Right lobe of liver (tissue), 6 donors: ENCODE measurements at regions not wholly inside any gene's neighbourhood (a gene's known extent, or its start where the extent isn't known, plus 50 kb on each side); places are given as distances from the start of the nearest gene placed in this dataset.
"Not testable (repeated sequence)": the region's sequence is repeated elsewhere in the genome, so short reads cannot be mapped to it uniquely, and the experiment has no call there.

Experiments used
- ATAC-seq, 4 donors: fragments of 200-7000 bp; cut with Tn5 transposase; one replicate each; pipeline ENCODE4 v1.9.1; 2020; ENCODE audit warnings: mild to moderate bottlenecking in 4 of 4, moderate library complexity in 4 of 4
- DNase-seq, 3 donors: peaks; one replicate each; pipeline ENCODE4 v3.0.0-alpha.2; 2020
- H3K27ac ChIP-seq, 3 donors: fragments of 200-600 bp; one replicate each; pipeline ENCODE4 v1.8.0; 2022
- H3K27me3 ChIP-seq, 2 donors: fragments of 200-600 bp; one replicate each; pipeline ENCODE4 v1.8.0; 2022
- H3K36me3 ChIP-seq, 4 donors: fragments of 200-600 bp; sonication (generic) in 1 of 4; one replicate each; pipeline versions ENCODE4 v1.5.1 to v1.8.0; 2017 to 2022; ENCODE audit warnings: control low read depth in 1 of 4
- H3K4me1 ChIP-seq, 4 donors: fragments of 200-600 bp; sonication (generic) in 1 of 4; one replicate each; pipeline versions ENCODE4 v1.5.1 to v1.8.0; 2017 to 2022; ENCODE audit warnings: control low read depth in 1 of 4
- H3K4me3 ChIP-seq, 3 donors: fragments of 200-600 bp; one replicate each; pipeline ENCODE4 v1.8.0; 2022
- H3K9me3 ChIP-seq, 4 donors: fragments of 200-600 bp; sonication (generic) in 1 of 4; one replicate each; pipeline versions ENCODE4 v1.5.1 to v1.8.0; 2017 to 2022; ENCODE audit warnings: control low read depth in 1 of 4
- POLR2A ChIP-seq: fragments of 450-650 bp; IDR thresholded peaks from one replicate; pipeline ENCODE4 v1.6.1; 2017; ENCODE audit warnings: antibody characterized with exemption, mild to moderate bottlenecking
- WGBS: methylation state at CpG from one replicate; pipeline ENCODE4 v1.1.6; 2018; ENCODE audit warnings: low coverage, low lambda C conversion rate; ENCODE audit not compliant: insufficient coverage; ENCODE audit errors: missing lambda C conversion rate; 5-methylcytosine and 5-hydroxymethylcytosine counted together
- intact Hi-C, 2 donors: fragments of 100-400 bp; cut with DNase I; formaldehyde crosslinking; loops; one replicate each; pipeline versions ENCODE4 v1.11.2 to v1.14.1; 2022
- TF ChIP-seq, protein P1 (sequence below), 4 donors: fragments of 200-600 bp in 3 of 4; fragments of 450-650 bp in 1 of 4; IDR thresholded peaks; one replicate each; pipeline versions ENCODE4 v1.5.1 to v1.8.0; 2016 to 2022; ENCODE audit warnings: antibody characterized with exemption in 4 of 4, mild to moderate bottlenecking in 2 of 4
- donor health status: DM: no; HTN: yes; CAD: no.
- donor health status: DM: no; HTN: no; CAD: no.
- donor health status: DM: no; HTN: no; CAD: no.
- donor health status: DM: no; HTN: yes; CAD: no.
- donor health status: DM: no; HTN: yes; CAD: no.

DNA sequence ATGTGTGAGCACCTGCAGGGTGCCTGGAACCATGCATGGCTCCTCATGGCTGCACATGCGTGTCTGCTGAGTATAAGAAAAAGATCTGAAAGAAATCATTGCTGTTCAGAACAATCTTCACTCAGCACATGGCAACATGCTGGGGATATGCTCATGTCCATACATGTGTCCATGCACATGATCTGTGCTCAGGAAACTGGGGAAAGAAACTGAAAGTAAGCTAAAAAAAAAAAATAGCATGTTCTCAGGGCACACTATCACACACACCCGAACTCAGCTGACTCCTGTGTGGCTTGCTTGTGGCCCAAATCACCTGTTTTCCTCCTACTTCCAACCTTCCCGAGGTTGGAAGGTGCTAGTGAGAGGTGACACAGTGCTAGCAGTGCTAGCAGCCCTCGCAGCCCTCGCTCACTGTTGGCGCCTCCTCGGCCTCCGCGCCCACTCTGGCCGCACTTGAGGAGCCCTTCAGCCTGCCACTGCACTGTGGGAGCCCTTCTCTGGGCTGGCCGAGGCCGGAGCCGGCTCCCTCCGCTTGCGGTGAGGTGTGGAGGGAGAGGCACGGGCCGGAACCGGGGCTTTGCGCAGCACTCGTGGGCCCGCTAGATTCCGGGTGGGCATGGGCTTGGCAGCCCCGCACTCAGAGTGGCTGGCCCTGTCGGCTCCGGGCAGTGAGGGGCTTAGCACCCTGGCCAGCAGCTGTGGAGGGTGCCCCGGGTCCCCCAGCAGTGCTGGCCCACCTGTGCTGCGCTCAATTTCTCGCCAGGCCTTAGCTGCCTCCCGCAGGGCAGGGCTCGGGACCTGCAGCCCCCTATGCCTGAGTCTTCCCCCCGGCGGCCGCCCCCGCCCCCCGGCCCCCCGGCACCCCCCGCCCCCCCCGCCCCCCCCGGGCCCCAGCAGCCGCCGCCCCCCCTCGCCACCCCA, 76.0 kb downstream of the GADD45G start:
- 95% methylated on average over 17 of the region's 42 CpGs for WGBS
- no peak for ATAC-seq
- no peaks in the 10 kb centered on the region for H3K36me3 ChIP-seq

DNA sequence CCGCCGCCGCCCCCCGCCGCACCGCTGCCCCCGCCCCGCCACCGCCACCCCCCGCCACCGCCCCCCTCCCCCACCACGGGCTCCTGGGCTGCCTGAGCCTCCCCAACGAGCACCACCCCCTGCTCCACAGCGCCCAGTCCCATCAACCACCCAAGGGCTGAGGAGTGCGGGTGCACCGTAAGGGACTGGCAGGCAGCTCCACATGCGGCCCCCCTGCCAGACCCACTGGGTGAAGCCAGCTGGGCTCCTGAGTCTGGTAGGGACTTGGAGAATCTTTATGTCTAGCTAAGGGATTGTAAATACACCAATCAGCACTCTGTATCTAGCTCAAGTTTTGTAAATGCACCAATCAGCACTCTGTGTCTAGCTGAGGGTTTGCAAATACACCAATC, 76.7 kb downstream of the GADD45G start:
- H3K36me3 ChIP-seq, intact Hi-C loops, DNase-seq, H3K27ac ChIP-seq, H3K27me3 ChIP-seq, H3K4me3 ChIP-seq, ATAC-seq, H3K9me3 ChIP-seq: not testable (repeated sequence)
- H3K4me1 ChIP-seq, result peaks cover 0 to 30% (median 16%) of the 10 kb centered on the region in 4 donors
- no CpG with 5 or more reads among the region's 17 CpGs for WGBS

More for the DNA sequence above, 76.0 kb downstream of the GADD45G start:
- no peak overlapping the region for H3K27ac ChIP-seq
- no peaks in the 10 kb centered on the region for H3K9me3 ChIP-seq
- intact Hi-C loops, result no loop called here
- no peak overlapping the region for H3K4me3 ChIP-seq
- TF ChIP-seq POLR2A, result no peak
- TF ChIP-seq, protein P1, sequence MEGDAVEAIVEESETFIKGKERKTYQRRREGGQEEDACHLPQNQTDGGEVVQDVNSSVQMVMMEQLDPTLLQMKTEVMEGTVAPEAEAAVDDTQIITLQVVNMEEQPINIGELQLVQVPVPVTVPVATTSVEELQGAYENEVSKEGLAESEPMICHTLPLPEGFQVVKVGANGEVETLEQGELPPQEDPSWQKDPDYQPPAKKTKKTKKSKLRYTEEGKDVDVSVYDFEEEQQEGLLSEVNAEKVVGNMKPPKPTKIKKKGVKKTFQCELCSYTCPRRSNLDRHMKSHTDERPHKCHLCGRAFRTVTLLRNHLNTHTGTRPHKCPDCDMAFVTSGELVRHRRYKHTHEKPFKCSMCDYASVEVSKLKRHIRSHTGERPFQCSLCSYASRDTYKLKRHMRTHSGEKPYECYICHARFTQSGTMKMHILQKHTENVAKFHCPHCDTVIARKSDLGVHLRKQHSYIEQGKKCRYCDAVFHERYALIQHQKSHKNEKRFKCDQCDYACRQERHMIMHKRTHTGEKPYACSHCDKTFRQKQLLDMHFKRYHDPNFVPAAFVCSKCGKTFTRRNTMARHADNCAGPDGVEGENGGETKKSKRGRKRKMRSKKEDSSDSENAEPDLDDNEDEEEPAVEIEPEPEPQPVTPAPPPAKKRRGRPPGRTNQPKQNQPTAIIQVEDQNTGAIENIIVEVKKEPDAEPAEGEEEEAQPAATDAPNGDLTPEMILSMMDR (IDR thresholded peaks at IDR 0.05), result no peak
- DNase-seq, result no peak
- H3K4me1 ChIP-seq, result peaks cover 0 to 30% (median 15%) of the 10 kb centered on the region in 4 donors
- no peaks in the 10 kb centered on the region for H3K27me3 ChIP-seq

DNA sequence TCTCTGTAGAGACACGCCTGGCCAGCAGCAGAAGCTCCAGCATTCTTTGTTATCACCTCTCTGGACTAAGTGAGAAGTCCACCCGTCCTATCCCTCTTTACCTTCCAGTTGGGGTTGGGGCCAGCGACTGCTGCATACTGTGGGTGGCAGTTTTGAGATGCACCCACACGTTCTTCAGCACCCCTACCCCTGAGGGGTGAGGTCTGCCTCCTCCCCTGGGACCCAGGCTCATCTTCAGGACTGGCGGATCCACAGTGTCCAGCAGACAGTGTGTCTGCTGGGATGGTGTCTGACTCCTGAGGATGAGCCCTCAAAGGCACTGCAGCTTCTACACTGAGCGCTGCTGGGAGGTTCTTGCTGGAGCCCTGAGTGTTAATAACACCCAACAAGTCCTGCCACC, 78.8 kb downstream of the GADD45G start:
- Histone ChIP-seq H3K36me3 (no peaks in the 10 kb centered on the region), H3K4me3 (no peak overlapping the region), H3K27me3 (no peaks in the 10 kb centered on the region), H3K9me3 (no peaks in the 10 kb centered on the region), H3K27ac (no peak overlapping the region), H3K4me1 (peaks cover 0 to 29% (median 15%) of the 10 kb centered on the region in 4 donors)
- DNase-seq, result no peak
- TF ChIP-seq, protein P1 (IDR thresholded peaks at IDR 0.05), result no peak
- TF ChIP-seq POLR2A, result no peak
- no peak for ATAC-seq
- WGBS, result 100% methylated on average over 1 of the region's 6 CpGs
- intact Hi-C loops, result no loop called here

DNA sequence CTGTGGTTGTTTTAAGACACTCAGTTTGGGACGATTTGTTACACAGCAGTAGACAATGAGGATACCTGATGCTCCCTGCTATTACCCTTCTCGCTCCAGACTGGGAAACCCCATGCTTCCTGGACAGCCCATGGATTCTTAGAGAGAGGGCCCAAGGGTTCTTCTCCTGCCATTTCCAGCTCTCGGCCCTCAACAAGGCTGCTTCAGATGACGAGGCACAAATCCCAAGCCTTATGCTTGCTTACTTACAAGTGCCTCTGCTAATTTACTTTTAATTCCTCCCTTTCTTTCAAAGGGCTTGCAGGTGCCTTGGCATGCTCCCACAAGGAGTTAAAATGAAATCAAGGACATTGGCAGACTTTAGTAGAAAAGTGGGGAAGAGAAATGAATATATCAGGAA, 79.4 kb downstream of the GADD45G start:
- Histone ChIP-seq H3K27me3 (no peaks in the 10 kb centered on the region), H3K36me3 (no peaks in the 10 kb centered on the region), H3K9me3 (no peaks in the 10 kb centered on the region), H3K4me3 (no peak overlapping the region), H3K4me1 (peaks cover 0 to 29% (median 15%) of the 10 kb centered on the region in 4 donors), H3K27ac (peak overlapping the region in 1 of 3 donors; percentile 77)
- WGBS, result 90% methylated on average over 3 of the region's 4 CpGs
- DNase-seq (no peak), ATAC-seq (no peak)
- TF ChIP-seq, protein P1 (IDR thresholded peaks at IDR 0.05), result no peak
- no peak for TF ChIP-seq POLR2A
- intact Hi-C loops, result no loop called here

DNA sequence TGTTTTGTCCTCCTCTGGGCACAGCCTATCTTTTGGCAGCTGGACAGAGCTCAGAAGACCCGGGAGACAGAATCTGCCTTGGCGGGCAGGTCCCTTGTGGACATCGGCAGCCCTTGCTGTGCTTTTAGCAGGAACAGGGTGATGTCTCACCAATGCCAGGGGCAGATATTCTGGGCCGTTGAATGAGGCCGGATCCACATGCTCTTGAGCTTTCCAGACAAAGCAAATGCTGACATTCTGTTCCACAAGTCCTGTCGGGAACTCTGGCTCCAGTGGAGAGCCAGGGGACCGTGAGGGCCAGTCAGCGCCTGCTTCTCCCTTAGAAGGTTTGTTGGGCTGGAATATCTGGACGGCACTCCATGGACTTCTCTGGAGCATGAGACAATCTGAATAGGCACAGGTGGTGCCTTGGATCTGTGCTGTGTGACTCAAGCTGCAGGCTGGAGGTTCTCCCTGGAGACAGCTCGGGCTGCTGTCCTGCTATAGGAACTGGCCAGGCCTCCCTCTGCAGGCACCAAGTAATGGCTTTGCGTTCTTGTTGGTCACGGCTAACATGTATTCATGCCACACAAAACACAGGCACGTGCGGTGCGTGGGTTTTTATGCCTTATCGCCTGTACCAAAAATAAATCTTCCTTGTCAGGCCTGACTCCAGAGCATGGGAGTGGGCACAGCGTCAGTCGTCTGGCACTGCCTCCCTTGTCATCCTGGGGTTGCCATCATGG, 80.3 kb downstream of the GADD45G start:
- H3K27ac ChIP-seq, result peak overlapping the region in 1 of 3 donors; percentile 77

More for the DNA sequence above, 80.3 kb downstream of the GADD45G start:
- intact Hi-C loops, result no loop called here
- Histone ChIP-seq H3K36me3 (no peaks in the 10 kb centered on the region), H3K9me3 (no peaks in the 10 kb centered on the region), H3K4me3 (no peak overlapping the region), H3K4me1 (peaks cover 0 to 29% (median 15%) of the 10 kb centered on the region in 4 donors), H3K27me3 (no peaks in the 10 kb centered on the region)
- DNase-seq (no peak), ATAC-seq (peak; percentile 30 to 66 (median 42))
- WGBS, result 59% methylated on average over 8 of the region's 18 CpGs
- TF ChIP-seq POLR2A, result no peak
- TF ChIP-seq, protein P1 (IDR thresholded peaks at IDR 0.05), result no peak
